ENCODE measurements at regions not wholly inside any gene's neighbourhood (a gene's known extent, or its start where the extent isn't known, plus 50 kb on each side); places are given as distances from the start of the nearest gene placed in this dataset.

DNA sequence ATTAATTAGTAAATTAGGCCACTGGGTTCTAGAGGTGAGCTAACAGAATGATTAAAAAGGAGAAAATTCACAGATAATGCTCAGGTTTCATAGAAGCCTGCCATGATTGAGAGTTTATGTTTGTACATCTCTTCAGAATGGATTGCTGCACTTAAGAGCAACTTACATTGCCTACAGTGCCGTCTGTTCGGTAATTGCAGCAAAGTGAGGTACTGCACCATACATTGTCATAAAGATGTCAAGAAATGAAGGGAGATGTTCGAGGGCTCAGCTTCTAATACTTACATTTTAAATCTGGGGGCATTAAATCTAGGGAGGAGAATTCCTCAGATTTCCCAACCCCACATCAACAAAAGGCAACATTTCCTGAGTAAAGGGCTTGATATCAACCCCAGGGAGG is 976.2 kb upstream of the FANCL start:
- no peaks in the 10 kb centered on the region for H3K27me3 ChIP-seq (ENCODE audit: control insufficient read depth, insufficient read depth, low read length)
- BruUV-seq (replicated peaks), result no TSS peak
- H3K4me1 ChIP-seq (ENCODE audit: control insufficient read depth, insufficient read depth, low read length), result no peaks in the 10 kb centered on the region
- in situ Hi-C loops (cut with HindIII; ENCODE audit: low pct_unique_long_range_greater_than_20kb, low sequenced_read_pairs), result no loop called here
- H3K4me3 ChIP-seq (ENCODE audit: low read depth in 2 of 2, low read length in 2 of 2), result no peak overlapping the region
- TF ChIP-seq SIN3A (IDR thresholded peaks at IDR 0.05; ENCODE audit: borderline replicate concordance, insufficient read depth, low read depth, low read length) (no peak), POLR2AphosphoS5 (IDR thresholded peaks at IDR 0.05; ENCODE audit: low read depth, low read length) (no peak), TCF7L2 (IDR thresholded peaks at IDR 0.05; ENCODE audit: low read depth, low read length) (no peak)
- TF ChIP-seq, protein P1, sequence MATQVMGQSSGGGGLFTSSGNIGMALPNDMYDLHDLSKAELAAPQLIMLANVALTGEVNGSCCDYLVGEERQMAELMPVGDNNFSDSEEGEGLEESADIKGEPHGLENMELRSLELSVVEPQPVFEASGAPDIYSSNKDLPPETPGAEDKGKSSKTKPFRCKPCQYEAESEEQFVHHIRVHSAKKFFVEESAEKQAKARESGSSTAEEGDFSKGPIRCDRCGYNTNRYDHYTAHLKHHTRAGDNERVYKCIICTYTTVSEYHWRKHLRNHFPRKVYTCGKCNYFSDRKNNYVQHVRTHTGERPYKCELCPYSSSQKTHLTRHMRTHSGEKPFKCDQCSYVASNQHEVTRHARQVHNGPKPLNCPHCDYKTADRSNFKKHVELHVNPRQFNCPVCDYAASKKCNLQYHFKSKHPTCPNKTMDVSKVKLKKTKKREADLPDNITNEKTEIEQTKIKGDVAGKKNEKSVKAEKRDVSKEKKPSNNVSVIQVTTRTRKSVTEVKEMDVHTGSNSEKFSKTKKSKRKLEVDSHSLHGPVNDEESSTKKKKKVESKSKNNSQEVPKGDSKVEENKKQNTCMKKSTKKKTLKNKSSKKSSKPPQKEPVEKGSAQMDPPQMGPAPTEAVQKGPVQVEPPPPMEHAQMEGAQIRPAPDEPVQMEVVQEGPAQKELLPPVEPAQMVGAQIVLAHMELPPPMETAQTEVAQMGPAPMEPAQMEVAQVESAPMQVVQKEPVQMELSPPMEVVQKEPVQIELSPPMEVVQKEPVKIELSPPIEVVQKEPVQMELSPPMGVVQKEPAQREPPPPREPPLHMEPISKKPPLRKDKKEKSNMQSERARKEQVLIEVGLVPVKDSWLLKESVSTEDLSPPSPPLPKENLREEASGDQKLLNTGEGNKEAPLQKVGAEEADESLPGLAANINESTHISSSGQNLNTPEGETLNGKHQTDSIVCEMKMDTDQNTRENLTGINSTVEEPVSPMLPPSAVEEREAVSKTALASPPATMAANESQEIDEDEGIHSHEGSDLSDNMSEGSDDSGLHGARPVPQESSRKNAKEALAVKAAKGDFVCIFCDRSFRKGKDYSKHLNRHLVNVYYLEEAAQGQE (IDR thresholded peaks at IDR 0.05; ENCODE audit: insufficient read depth in 1 of 2, low read depth in 2 of 2, low read length in 1 of 2), result no peak
- TF ChIP-seq, protein P2, sequence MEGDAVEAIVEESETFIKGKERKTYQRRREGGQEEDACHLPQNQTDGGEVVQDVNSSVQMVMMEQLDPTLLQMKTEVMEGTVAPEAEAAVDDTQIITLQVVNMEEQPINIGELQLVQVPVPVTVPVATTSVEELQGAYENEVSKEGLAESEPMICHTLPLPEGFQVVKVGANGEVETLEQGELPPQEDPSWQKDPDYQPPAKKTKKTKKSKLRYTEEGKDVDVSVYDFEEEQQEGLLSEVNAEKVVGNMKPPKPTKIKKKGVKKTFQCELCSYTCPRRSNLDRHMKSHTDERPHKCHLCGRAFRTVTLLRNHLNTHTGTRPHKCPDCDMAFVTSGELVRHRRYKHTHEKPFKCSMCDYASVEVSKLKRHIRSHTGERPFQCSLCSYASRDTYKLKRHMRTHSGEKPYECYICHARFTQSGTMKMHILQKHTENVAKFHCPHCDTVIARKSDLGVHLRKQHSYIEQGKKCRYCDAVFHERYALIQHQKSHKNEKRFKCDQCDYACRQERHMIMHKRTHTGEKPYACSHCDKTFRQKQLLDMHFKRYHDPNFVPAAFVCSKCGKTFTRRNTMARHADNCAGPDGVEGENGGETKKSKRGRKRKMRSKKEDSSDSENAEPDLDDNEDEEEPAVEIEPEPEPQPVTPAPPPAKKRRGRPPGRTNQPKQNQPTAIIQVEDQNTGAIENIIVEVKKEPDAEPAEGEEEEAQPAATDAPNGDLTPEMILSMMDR (IDR thresholded peaks at IDR 0.05), result no peak
- no peaks in the 10 kb centered on the region for H3K9me3 ChIP-seq (ENCODE audit: control insufficient read depth, insufficient read depth, low read depth, low read length)
- ChIA-PET POLR2A (no interaction called here), CTCF (no interaction called here)
- ATAC-seq (no peak), DNase-seq (ENCODE audit: low read depth, low spot score) (no peak)
- H3K36me3 ChIP-seq (ENCODE audit: control insufficient read depth, insufficient read depth, low read length), result no peaks in the 10 kb centered on the region
- H3K27ac ChIP-seq (ENCODE audit: low read length), result no peak overlapping the region
- intact Hi-C loops (cut with micrococcal nuclease; ENCODE audit: unreplicated experiment), result no loop called here

DNA sequence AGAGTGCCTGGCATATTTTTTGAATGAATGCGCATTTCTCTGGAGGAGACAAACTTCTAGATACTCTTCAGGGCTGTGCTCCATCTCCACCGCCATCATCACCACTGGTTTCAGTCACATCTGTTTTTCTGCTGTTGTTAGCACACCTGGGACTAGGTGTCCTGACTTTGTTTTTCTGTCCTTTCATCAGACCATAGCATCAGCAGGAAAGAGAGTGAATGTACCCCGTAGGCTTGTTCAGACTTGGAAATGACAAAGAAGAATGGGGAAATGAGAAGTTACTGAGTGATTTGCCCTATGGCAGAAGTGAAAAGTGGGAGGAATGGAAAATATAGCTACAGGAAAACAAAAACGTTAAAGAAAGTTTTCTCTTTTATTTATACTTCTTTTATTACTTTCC is 965.2 kb upstream of the FANCL start:
- in situ Hi-C loops (cut with HindIII; ENCODE audit: low pct_unique_long_range_greater_than_20kb, low sequenced_read_pairs), result no loop called here

More for the DNA sequence above, 965.2 kb upstream of the FANCL start:
- Histone ChIP-seq H3K27me3 (ENCODE audit: control insufficient read depth, insufficient read depth, low read length) (no peaks in the 10 kb centered on the region), H3K4me1 (ENCODE audit: control insufficient read depth, insufficient read depth, low read length) (no peaks in the 10 kb centered on the region), H3K4me3 (ENCODE audit: low read depth in 2 of 2, low read length in 2 of 2) (no peak overlapping the region), H3K9me3 (ENCODE audit: control insufficient read depth, insufficient read depth, low read depth, low read length) (no peaks in the 10 kb centered on the region), H3K27ac (ENCODE audit: low read length) (no peak overlapping the region), H3K36me3 (ENCODE audit: control insufficient read depth, insufficient read depth, low read length) (no peaks in the 10 kb centered on the region; the same call in 1 of the 2 replicates)
- no TSS peak for BruUV-seq (replicated peaks)
- intact Hi-C loops (cut with micrococcal nuclease; ENCODE audit: unreplicated experiment), result no loop called here
- ATAC-seq, result no peak
- TF ChIP-seq SIN3A (IDR thresholded peaks at IDR 0.05; ENCODE audit: borderline replicate concordance, insufficient read depth, low read depth, low read length), result no peak
- TF ChIP-seq TCF7L2 (IDR thresholded peaks at IDR 0.05; ENCODE audit: low read depth, low read length), result no peak
- TF ChIP-seq, protein P2 (IDR thresholded peaks at IDR 0.05), result no peak
- no peak for TF ChIP-seq POLR2AphosphoS5 (IDR thresholded peaks at IDR 0.05; ENCODE audit: low read depth, low read length)
- TF ChIP-seq, protein P1 (IDR thresholded peaks at IDR 0.05; ENCODE audit: insufficient read depth in 1 of 2, low read depth in 2 of 2, low read length in 1 of 2), result no peak
- POLR2A ChIA-PET, result no interaction called here
- no peak for DNase-seq (ENCODE audit: low read depth, low spot score)
- CTCF ChIA-PET, result no interaction called here
